Chondrocyte (in vitro differentiated cells): ENCODE measurements at regions not wholly inside any gene's neighbourhood (a gene's known extent, or its start where the extent isn't known, plus 50 kb on each side); places are given as distances from the start of the nearest gene placed in this dataset.

Source experiments
- DNase-seq: peaks from one replicate; pipeline ENCODE4 v3.0.0; 2021; ENCODE audit warnings: mixed read lengths, low spot score
- H3K27ac Mint-ChIP-seq: one replicate; pipeline ENCODE4 v1.8.0; 2021; ENCODE audit warnings: mild to moderate bottlenecking, moderate library complexity, mixed read lengths; ENCODE audit not compliant: unreplicated experiment
- H3K27me3 Mint-ChIP-seq: 2 replicates; pipeline ENCODE4 v1.8.0; 2021; ENCODE audit warnings: low read depth, mixed read lengths
- H3K36me3 Mint-ChIP-seq: 2 replicates; pipeline ENCODE4 v1.8.0; 2021; ENCODE audit warnings: low read depth, mixed read lengths
- H3K4me1 Mint-ChIP-seq: 2 replicates; pipeline ENCODE4 v1.8.0; 2021; ENCODE audit warnings: low read depth, mild to moderate bottlenecking, mixed read lengths
- H3K4me3 Mint-ChIP-seq: one replicate; pipeline ENCODE4 v1.8.0; 2021; ENCODE audit warnings: mild to moderate bottlenecking, moderate library complexity, mixed read lengths; ENCODE audit not compliant: unreplicated experiment
- H3K9me3 Mint-ChIP-seq: 2 replicates; pipeline ENCODE4 v1.8.0; 2021; ENCODE audit warnings: low read depth, mixed read lengths
- TF ChIP-seq, protein P1 (sequence below): fragments of 200-600 bp; sonication (generic); IDR thresholded peaks from 2 replicates; pipeline ENCODE4 v1.5.0; 2021; ENCODE audit warnings: antibody characterized with exemption, mild to moderate bottlenecking, moderate library complexity

DNA sequence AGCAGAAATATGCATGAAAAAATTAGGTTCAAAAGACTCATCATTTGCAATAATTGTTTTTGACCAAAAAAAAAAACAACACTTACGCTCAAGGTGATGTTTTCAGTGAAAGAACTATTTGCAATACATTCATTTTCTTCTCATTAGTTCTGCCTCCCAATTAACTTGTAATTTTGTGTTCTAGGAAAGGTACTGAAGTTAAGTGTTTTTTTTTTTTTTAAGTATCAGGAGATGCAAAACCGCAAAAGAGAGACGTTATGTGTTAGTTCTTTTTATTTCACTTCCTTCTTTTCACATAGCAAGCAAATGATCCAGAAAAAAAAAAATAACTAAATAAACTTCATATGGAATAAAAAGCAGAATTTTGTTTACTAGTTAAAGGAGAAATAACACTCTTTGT lies 735.2 kb upstream of the GCFC2 start:
- Mint-ChIP-seq H3K36me3 (no peaks in the 10 kb centered on the region), H3K9me3 (no peaks in the 10 kb centered on the region), H3K4me3 (no peak overlapping the region), H3K4me1 (no peaks in the 10 kb centered on the region), H3K27me3 (peaks cover 5% of the 10 kb centered on the region), H3K27ac (no peak overlapping the region)
- DNase-seq = no peak
- TF ChIP-seq, protein P1, sequence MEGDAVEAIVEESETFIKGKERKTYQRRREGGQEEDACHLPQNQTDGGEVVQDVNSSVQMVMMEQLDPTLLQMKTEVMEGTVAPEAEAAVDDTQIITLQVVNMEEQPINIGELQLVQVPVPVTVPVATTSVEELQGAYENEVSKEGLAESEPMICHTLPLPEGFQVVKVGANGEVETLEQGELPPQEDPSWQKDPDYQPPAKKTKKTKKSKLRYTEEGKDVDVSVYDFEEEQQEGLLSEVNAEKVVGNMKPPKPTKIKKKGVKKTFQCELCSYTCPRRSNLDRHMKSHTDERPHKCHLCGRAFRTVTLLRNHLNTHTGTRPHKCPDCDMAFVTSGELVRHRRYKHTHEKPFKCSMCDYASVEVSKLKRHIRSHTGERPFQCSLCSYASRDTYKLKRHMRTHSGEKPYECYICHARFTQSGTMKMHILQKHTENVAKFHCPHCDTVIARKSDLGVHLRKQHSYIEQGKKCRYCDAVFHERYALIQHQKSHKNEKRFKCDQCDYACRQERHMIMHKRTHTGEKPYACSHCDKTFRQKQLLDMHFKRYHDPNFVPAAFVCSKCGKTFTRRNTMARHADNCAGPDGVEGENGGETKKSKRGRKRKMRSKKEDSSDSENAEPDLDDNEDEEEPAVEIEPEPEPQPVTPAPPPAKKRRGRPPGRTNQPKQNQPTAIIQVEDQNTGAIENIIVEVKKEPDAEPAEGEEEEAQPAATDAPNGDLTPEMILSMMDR = no peak

DNA sequence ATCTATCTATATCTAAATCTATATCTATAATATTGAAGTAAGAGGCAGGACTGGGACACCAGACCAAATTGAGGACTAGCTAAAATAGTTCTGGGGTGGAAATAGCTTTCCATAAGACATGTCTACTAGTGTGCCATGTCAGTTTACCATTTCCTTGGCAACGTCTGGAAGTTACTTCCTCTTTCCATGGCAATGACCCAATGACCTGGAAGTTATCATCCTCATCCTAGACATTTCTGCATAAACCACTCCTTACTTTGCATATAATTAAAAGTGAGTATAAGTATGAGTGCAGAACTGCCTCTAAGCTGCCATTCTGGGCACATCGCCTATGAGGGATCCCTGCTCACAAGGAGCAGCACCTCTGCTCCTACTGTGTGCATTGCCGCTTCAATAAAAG lies 734.0 kb upstream of the GCFC2 start:
- peaks cover 5% of the 10 kb centered on the region for H3K27me3 Mint-ChIP-seq
- DNase-seq = no peak
- TF ChIP-seq, protein P1 = no peak
- no peaks in the 10 kb centered on the region for H3K9me3 Mint-ChIP-seq
- H3K36me3 Mint-ChIP-seq = no peaks in the 10 kb centered on the region
- no peak overlapping the region for H3K27ac Mint-ChIP-seq
- H3K4me1 Mint-ChIP-seq = no peaks in the 10 kb centered on the region
- H3K4me3 Mint-ChIP-seq = no peak overlapping the region

DNA sequence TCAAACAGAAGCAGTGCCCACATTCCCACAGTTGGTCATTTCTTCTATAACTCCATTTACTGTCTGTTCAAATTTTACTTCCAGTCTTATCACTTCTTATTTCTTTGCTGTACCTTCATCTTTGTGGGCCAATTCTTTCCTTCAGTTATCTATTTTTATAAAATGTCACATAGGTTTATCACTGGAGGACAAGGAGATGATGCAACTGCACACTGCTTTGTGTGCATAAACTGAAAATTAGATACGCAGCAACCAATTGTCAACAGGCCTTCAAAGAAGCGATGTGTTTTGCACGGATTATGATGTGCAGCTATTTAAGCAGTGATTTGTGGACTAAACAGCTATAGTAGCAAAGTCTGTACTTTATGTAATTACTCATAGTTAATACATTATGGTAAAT lies 726.8 kb upstream of the GCFC2 start:
- no peaks in the 10 kb centered on the region for H3K27me3 Mint-ChIP-seq

DNA sequence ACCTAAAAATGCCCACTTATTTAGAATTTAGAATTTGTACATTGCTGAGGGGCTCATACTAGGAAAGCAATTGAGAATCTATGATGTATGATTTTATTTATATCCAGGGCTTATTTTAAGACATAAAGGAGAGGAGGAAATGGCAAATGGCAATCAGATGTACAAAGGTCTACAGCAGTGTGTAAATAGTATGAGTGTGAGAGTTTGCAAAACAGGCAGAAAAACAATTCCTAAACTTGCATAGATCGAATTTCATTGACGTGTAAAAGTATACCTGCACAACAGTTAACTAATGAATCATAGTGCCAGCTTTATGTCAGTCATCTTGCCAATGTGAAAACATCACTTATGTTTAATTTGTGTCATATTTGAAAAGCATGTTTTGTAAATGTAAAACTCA lies 718.7 kb upstream of the GCFC2 start:
- Mint-ChIP-seq H3K4me1 (no peaks in the 10 kb centered on the region), H3K27ac (no peak overlapping the region), H3K36me3 (no peaks in the 10 kb centered on the region), H3K4me3 (no peak overlapping the region), H3K9me3 (peaks cover 2% of the 10 kb centered on the region), H3K27me3 (peaks cover 2% of the 10 kb centered on the region)
- no peak for DNase-seq
- TF ChIP-seq, protein P1 = no peak

More for the DNA sequence above, 726.8 kb upstream of the GCFC2 start:
- Mint-ChIP-seq H3K9me3 (no peaks in the 10 kb centered on the region), H3K4me1 (no peaks in the 10 kb centered on the region), H3K4me3 (no peak overlapping the region), H3K27ac (no peak overlapping the region), H3K36me3 (no peaks in the 10 kb centered on the region)
- no peak for DNase-seq
- TF ChIP-seq, protein P1 = no peak

DNA sequence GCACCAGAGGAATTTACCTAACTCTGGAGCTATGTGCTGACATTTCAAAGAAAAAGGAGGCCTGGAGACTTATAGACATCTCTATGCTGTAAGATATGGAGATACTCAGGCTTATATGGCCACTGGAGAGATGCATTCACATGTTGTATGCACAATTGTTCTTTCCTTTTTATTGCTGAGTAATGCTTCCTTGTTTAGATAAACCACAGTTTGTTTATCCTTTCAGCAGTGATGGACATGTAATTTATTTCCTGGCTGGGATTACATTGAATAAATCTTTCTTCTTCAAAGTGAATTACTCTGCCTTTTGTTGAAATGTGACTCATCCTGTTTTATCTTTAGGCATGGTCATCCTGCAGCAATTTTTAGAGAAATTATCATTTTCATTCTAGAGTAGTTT lies 716.7 kb upstream of the GCFC2 start:
- peaks cover 2% of the 10 kb centered on the region for H3K27me3 Mint-ChIP-seq
- no peaks in the 10 kb centered on the region for H3K36me3 Mint-ChIP-seq
- no peak overlapping the region for H3K27ac Mint-ChIP-seq
- H3K4me3 Mint-ChIP-seq = no peak overlapping the region
- TF ChIP-seq, protein P1 = no peak
- H3K4me1 Mint-ChIP-seq = no peaks in the 10 kb centered on the region
- no peak for DNase-seq
- H3K9me3 Mint-ChIP-seq = peaks cover 2% of the 10 kb centered on the region
